ENCODE measurements at regions not wholly inside any gene's neighbourhood (a gene's known extent, or its start where the extent isn't known, plus 50 kb on each side); places are given as distances from the start of the nearest gene placed in this dataset.

DNA sequence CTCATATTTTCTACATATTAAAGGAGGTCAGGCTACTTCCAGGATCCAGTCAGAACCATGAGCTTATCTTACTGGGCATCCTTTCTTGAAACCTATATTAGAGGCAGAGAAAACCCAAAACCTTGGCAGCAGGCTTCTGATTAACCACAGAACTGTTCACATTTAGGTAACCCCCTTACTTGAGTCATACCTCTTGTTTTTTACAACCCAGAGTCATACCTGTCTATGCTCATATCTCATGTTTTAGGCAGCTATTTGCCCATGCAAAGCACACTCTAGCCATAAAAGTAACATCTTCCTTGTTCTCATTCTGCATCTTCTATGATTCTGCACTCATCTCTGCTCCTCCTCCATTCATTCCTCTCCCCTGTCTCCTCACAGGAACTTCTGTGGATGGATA, 138.0 kb upstream of the SMIM31 start (continued):
- TF ChIP-seq CTCF (IDR thresholded peaks at IDR 0.05; ENCODE audit: poor library complexity, severe bottlenecking) (no peak), MXI1 (conservative IDR thresholded peaks at IDR 0.05; ENCODE audit: poor library complexity, severe bottlenecking) (no peak), POLR2AphosphoS5 (IDR thresholded peaks at IDR 0.05) (no peak)

GRCh38 chr4:164616961-164617360, 137.0 kb upstream of the SMIM31 start:
- H3K36me3 ChIP-seq (ENCODE audit: insufficient read depth, low read length), result no peaks in the 10 kb centered on the region
- TF ChIP-seq EZH2 (IDR thresholded peaks at IDR 0.05; ENCODE audit: borderline replicate concordance, insufficient read depth, low read length, poor library complexity, severe bottlenecking) (no peak), EP300 (conservative IDR thresholded peaks at IDR 0.05; ENCODE audit: poor library complexity, severe bottlenecking) (no peak), POLR2AphosphoS5 (IDR thresholded peaks at IDR 0.05) (no peak), SMC3 (conservative IDR thresholded peaks at IDR 0.05; ENCODE audit: poor library complexity) (no peak), TAF1 (IDR thresholded peaks at IDR 0.05; ENCODE audit: low read depth) (no peak), RAD21 (conservative IDR thresholded peaks at IDR 0.05) (no peak), CTCF (IDR thresholded peaks at IDR 0.05; ENCODE audit: poor library complexity, severe bottlenecking) (no peak), MXI1 (conservative IDR thresholded peaks at IDR 0.05; ENCODE audit: poor library complexity, severe bottlenecking) (no peak)
- TF ChIP-seq, protein P1, sequence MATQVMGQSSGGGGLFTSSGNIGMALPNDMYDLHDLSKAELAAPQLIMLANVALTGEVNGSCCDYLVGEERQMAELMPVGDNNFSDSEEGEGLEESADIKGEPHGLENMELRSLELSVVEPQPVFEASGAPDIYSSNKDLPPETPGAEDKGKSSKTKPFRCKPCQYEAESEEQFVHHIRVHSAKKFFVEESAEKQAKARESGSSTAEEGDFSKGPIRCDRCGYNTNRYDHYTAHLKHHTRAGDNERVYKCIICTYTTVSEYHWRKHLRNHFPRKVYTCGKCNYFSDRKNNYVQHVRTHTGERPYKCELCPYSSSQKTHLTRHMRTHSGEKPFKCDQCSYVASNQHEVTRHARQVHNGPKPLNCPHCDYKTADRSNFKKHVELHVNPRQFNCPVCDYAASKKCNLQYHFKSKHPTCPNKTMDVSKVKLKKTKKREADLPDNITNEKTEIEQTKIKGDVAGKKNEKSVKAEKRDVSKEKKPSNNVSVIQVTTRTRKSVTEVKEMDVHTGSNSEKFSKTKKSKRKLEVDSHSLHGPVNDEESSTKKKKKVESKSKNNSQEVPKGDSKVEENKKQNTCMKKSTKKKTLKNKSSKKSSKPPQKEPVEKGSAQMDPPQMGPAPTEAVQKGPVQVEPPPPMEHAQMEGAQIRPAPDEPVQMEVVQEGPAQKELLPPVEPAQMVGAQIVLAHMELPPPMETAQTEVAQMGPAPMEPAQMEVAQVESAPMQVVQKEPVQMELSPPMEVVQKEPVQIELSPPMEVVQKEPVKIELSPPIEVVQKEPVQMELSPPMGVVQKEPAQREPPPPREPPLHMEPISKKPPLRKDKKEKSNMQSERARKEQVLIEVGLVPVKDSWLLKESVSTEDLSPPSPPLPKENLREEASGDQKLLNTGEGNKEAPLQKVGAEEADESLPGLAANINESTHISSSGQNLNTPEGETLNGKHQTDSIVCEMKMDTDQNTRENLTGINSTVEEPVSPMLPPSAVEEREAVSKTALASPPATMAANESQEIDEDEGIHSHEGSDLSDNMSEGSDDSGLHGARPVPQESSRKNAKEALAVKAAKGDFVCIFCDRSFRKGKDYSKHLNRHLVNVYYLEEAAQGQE (IDR thresholded peaks at IDR 0.05; ENCODE audit: borderline replicate concordance), result no peak
- H3K4me3 ChIP-seq (ENCODE audit: low read length), result no peak overlapping the region
- H3K9me3 ChIP-seq (ENCODE audit: low read length), result no peaks in the 10 kb centered on the region
- no peak overlapping the region for H3K27ac ChIP-seq (ENCODE audit: low read length)
- H3F3A ChIP-seq (ENCODE audit: insufficient read depth, low read length, poor library complexity, severe bottlenecking), result no peaks in the 10 kb centered on the region
- H3K27me3 ChIP-seq (ENCODE audit: insufficient read depth, low read depth, low read length), result no peaks in the 10 kb centered on the region
- no peak overlapping the region for H3K9ac ChIP-seq (ENCODE audit: low read length)
- H3K9me2 ChIP-seq (ENCODE audit: insufficient read depth, low read length), result no peaks in the 10 kb centered on the region
- no peaks in the 10 kb centered on the region for H4K20me1 ChIP-seq (ENCODE audit: insufficient read depth)
- H2AFZ ChIP-seq (ENCODE audit: low read depth, low read length), result no peak overlapping the region
- H3K4me2 ChIP-seq (ENCODE audit: low read length), result no peak overlapping the region
- H3K79me2 ChIP-seq (replicated peaks; ENCODE audit: insufficient read depth, low read length), result no peaks in the 10 kb centered on the region

DNA sequence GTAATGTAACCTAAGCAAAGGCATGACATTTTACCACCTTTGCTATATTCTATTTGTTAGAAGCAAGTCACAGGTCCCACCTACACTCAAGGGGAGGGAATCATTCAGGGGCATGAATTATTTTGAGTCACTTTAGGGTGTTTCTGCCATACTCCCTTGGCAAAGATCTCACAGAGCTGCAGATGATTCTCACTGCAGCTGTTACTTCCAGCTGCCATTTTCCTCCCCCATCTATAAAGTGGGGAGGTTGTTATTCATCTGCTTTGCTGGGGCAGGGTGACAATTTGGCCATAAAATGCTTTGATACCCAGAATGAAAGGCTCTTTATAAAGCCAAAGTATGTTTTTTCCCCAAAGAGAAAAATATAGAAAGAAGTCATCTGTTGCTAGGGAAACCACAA, 136.5 kb upstream of the SMIM31 start:
- no peaks in the 10 kb centered on the region for H3K9me2 ChIP-seq (ENCODE audit: insufficient read depth, low read length)
- H3K4me3 ChIP-seq (ENCODE audit: low read length), result no peak overlapping the region
- H3K4me2 ChIP-seq (ENCODE audit: low read length), result no peak overlapping the region
- no peak overlapping the region for H2AFZ ChIP-seq (ENCODE audit: low read depth, low read length)
- no peak overlapping the region for H3K9ac ChIP-seq (ENCODE audit: low read length)
- no peaks in the 10 kb centered on the region for H3K9me3 ChIP-seq (ENCODE audit: low read length)
- no peaks in the 10 kb centered on the region for H3K36me3 ChIP-seq (ENCODE audit: insufficient read depth, low read length)
- H3K27ac ChIP-seq (ENCODE audit: low read length), result no peak overlapping the region
- no peaks in the 10 kb centered on the region for H3F3A ChIP-seq (ENCODE audit: insufficient read depth, low read length, poor library complexity, severe bottlenecking)
- TF ChIP-seq EZH2 (IDR thresholded peaks at IDR 0.05; ENCODE audit: borderline replicate concordance, insufficient read depth, low read length, poor library complexity, severe bottlenecking) (no peak), TAF1 (IDR thresholded peaks at IDR 0.05; ENCODE audit: low read depth) (no peak), CTCF (IDR thresholded peaks at IDR 0.05; ENCODE audit: poor library complexity, severe bottlenecking) (no peak), EP300 (conservative IDR thresholded peaks at IDR 0.05; ENCODE audit: poor library complexity, severe bottlenecking) (no peak), RAD21 (conservative IDR thresholded peaks at IDR 0.05) (no peak), POLR2AphosphoS5 (IDR thresholded peaks at IDR 0.05) (no peak), SMC3 (conservative IDR thresholded peaks at IDR 0.05; ENCODE audit: poor library complexity) (no peak), MXI1 (conservative IDR thresholded peaks at IDR 0.05; ENCODE audit: poor library complexity, severe bottlenecking) (no peak)
- TF ChIP-seq, protein P1 (IDR thresholded peaks at IDR 0.05; ENCODE audit: borderline replicate concordance), result no peak
- H3K27me3 ChIP-seq (ENCODE audit: insufficient read depth, low read depth, low read length), result no peaks in the 10 kb centered on the region
- no peaks in the 10 kb centered on the region for H3K79me2 ChIP-seq (replicated peaks; ENCODE audit: insufficient read depth, low read length)
- H4K20me1 ChIP-seq (ENCODE audit: insufficient read depth), result no peaks in the 10 kb centered on the region
